Breast epithelium (tissue), 4 donors: ENCODE measurements at regions not wholly inside any gene's neighbourhood (a gene's known extent, or its start where the extent isn't known, plus 50 kb on each side); places are given as distances from the start of the nearest gene placed in this dataset.

ENCODE experiments used
- DNase-seq, 2 donors: peaks; one replicate each; pipeline ENCODE4 v3.0.0-alpha.2; 2019; ENCODE audit warnings: low spot score in 2 of 2
- H3K27ac ChIP-seq, 2 donors: fragments of 200-600 bp; sonication (generic) in 1 of 2; one replicate each; pipeline ENCODE4 v1.5.1; 2016 to 2019; ENCODE audit warnings: mild to moderate bottlenecking in 1 of 2
- H3K27me3 ChIP-seq, 2 donors: fragments of 200-600 bp; sonication (generic) in 1 of 2; one replicate each; pipeline versions ENCODE4 v1.5.1 to v1.6.0; 2017 to 2019; ENCODE audit warnings: control low read depth in 1 of 2, mild to moderate bottlenecking in 1 of 2
- H3K36me3 ChIP-seq: fragments of 200-600 bp; one replicate; pipeline ENCODE4 v1.5.1; 2019
- H3K4me1 ChIP-seq, 2 donors: fragments of 200-600 bp; sonication (generic); one replicate each; pipeline ENCODE4 v1.5.1; 2016 to 2019; ENCODE audit warnings: control low read depth in 1 of 2
- H3K4me3 ChIP-seq, 3 donors: fragments of 200-600 bp; sonication (generic); 1 replicate in 2 of 3; 2 replicates in 1 of 3; pipeline ENCODE4 v1.5.1; 2016 to 2019; ENCODE audit warnings: mild to moderate bottlenecking in 3 of 3, moderate library complexity in 2 of 3
- H3K9me3 ChIP-seq, 2 donors: fragments of 200-600 bp; sonication (generic) in 1 of 2; one replicate each; pipeline ENCODE4 v1.5.1; 2016 to 2019; ENCODE audit warnings: control low read depth in 1 of 2
- CTCF ChIP-seq, 3 donors: fragments of 450-650 bp; IDR thresholded peaks; one replicate each; pipeline ENCODE4 v1.5.1; 2016 to 2017; ENCODE audit warnings: antibody characterized with exemption in 3 of 3, mild to moderate bottlenecking in 3 of 3, moderate library complexity in 3 of 3
- POLR2A ChIP-seq: fragments of 450-650 bp; IDR thresholded peaks from one replicate; pipeline ENCODE4 v1.6.1; 2016; ENCODE audit warnings: antibody characterized with exemption, mild to moderate bottlenecking, moderate library complexity
- POLR2AphosphoS5 ChIP-seq, 3 donors: sonication (generic); formaldehyde crosslinking; IDR thresholded peaks; one replicate each; pipeline ENCODE4 v1.6.1; 2017; ENCODE audit warnings: antibody characterized with exemption in 3 of 3
- intact Hi-C: fragments of 100-400 bp; cut with DNase I; formaldehyde crosslinking; loops from one replicate; pipeline ENCODE4 v1.15.1; 2023; ENCODE audit warnings: low total_unique reads

- Histone ChIP-seq H3K36me3 (peaks cover 3% of the 10 kb centered on the region), H3K9me3 (no peaks in the 10 kb centered on the region), H3K4me3 (no peak overlapping the region), H3K4me1 (no peaks in the 10 kb centered on the region), H3K27me3 (no peaks in the 10 kb centered on the region), H3K27ac (peak overlapping the region in 1 of 2 donors; percentile 19)
- TF ChIP-seq CTCF (IDR thresholded peaks at IDR 0.05) (no peak), POLR2AphosphoS5 (IDR thresholded peaks at IDR 0.05) (no peak), POLR2A (no peak)
- intact Hi-C loops, result no loop called here
- no peak for DNase-seq
Measured at GRCh38 chr4:79492148-79492547, 84.1 kb upstream of the GK2 start.

GRCh38 chr4:79489506-79489905, 81.5 kb upstream of the GK2 start:
- intact Hi-C loops, result no loop called here
- no peaks in the 10 kb centered on the region for H3K36me3 ChIP-seq
- H3K27ac ChIP-seq, result no peak overlapping the region
- H3K27me3 ChIP-seq, result no peaks in the 10 kb centered on the region
- H3K4me3 ChIP-seq, result no peak overlapping the region
- TF ChIP-seq POLR2AphosphoS5 (IDR thresholded peaks at IDR 0.05) (no peak), POLR2A (no peak), CTCF (IDR thresholded peaks at IDR 0.05) (no peak)
- no peak for DNase-seq
- H3K4me1 ChIP-seq, result no peaks in the 10 kb centered on the region
- H3K9me3 ChIP-seq, result no peaks in the 10 kb centered on the region

- Histone ChIP-seq H3K36me3 (no peaks in the 10 kb centered on the region), H3K4me1 (no peaks in the 10 kb centered on the region), H3K4me3 (no peak overlapping the region), H3K27me3 (no peaks in the 10 kb centered on the region), H3K27ac (peak overlapping the region in 1 of 2 donors; percentile 23), H3K9me3 (no peaks in the 10 kb centered on the region)
- no peak for DNase-seq
- TF ChIP-seq POLR2AphosphoS5 (IDR thresholded peaks at IDR 0.05) (peak in 1 of 3 donors; percentile 83), POLR2A (no peak), CTCF (IDR thresholded peaks at IDR 0.05) (no peak)
- intact Hi-C loops, result no loop called here
Measured at GRCh38 chr4:79476196-79476595, 68.2 kb upstream of the GK2 start.

- H3K4me1 ChIP-seq, result no peaks in the 10 kb centered on the region
- H3K27me3 ChIP-seq, result no peaks in the 10 kb centered on the region
- DNase-seq, result no peak
- intact Hi-C loops, result no loop called here
- H3K4me3 ChIP-seq, result no peak overlapping the region
- no peaks in the 10 kb centered on the region for H3K36me3 ChIP-seq
- TF ChIP-seq POLR2A, result no peak
- no peak for TF ChIP-seq POLR2AphosphoS5 (IDR thresholded peaks at IDR 0.05)
- TF ChIP-seq CTCF (IDR thresholded peaks at IDR 0.05), result no peak
- no peak overlapping the region for H3K27ac ChIP-seq
- H3K9me3 ChIP-seq, result no peaks in the 10 kb centered on the region
Measured at GRCh38 chr4:79473439-79473724, 65.4 kb upstream of the GK2 start.

- Histone ChIP-seq H3K4me3 (no peak overlapping the region), H3K36me3 (no peaks in the 10 kb centered on the region), H3K9me3 (no peaks in the 10 kb centered on the region), H3K27me3 (no peaks in the 10 kb centered on the region), H3K27ac (no peak overlapping the region), H3K4me1 (no peaks in the 10 kb centered on the region)
- DNase-seq, result no peak
- no peak for TF ChIP-seq CTCF (IDR thresholded peaks at IDR 0.05)
- no peak for TF ChIP-seq POLR2A
- no peak for TF ChIP-seq POLR2AphosphoS5 (IDR thresholded peaks at IDR 0.05)
- intact Hi-C loops, result no loop called here
Measured at GRCh38 chr4:79472693-79473438, 64.8 kb upstream of the GK2 start.
